ENCODE measurements at regions not wholly inside any gene's neighbourhood (a gene's known extent, or its start where the extent isn't known, plus 50 kb on each side); places are given as distances from the start of the nearest gene placed in this dataset.

DNA sequence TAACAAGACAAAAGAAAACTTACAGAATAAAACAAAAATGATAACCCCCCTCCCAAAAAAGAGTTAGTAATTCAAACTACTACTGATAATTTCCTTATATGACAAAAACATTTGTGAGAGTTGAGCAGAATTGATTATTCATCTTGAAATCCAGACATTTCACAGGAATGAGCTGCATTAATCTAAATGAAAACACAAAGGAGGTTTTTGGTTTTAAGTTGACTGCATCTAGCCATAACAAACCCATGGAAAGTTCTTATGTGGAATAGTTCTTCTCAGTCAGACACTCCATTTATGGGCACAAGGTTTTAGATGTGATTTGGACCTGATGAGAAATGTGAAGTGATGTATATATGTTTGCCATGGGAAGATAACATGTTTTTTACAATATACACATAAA, 95.4 kb downstream of the VCX2 start:
- no peak for TF ChIP-seq ZNF274 (IDR thresholded peaks at IDR 0.05; ENCODE audit: low read depth, low read length)
- no peak for TF ChIP-seq YY1 (IDR thresholded peaks at IDR 0.05; ENCODE audit: insufficient read depth, insufficient read length)
- no peak for TF ChIP-seq SUZ12 (IDR thresholded peaks at IDR 0.05; ENCODE audit: extremely low read depth, insufficient read depth, insufficient read length)
